ENCODE measurements at regions not wholly inside any gene's neighbourhood (a gene's known extent, or its start where the extent isn't known, plus 50 kb on each side); places are given as distances from the start of the nearest gene placed in this dataset.

DNA sequence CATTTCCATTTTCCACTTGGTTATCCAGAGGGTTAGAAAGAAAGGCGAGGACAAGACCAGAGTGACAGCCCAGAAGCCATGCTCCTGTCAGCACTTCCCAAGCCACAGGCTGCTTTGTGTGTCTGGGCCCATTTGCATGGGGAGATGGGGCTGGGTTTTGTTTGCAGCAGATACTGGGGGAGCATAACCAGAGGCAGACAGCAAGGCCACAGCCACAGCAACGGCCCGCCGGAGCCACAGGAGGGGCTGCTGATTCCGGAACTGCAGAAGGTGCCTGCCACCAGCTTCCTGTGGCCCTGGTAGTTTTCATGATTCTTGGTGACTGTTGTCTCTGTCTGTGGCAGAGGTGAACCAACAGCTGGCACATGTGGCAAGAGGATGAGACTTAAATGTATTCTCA, 106.6 kb downstream of the DLL1 start:
- DNase-seq (ENCODE audit: low read depth, low spot score) = no peak
- Histone ChIP-seq H3K9ac (replicated peaks; ENCODE audit: extremely low read depth, insufficient read depth, low read length) (no peak overlapping the region), H3K79me2 (ENCODE audit: control insufficient read depth, insufficient read depth, low read length) (no peaks in the 10 kb centered on the region), H3K27ac (ENCODE audit: insufficient read depth, low read depth, low read length) (no peak overlapping the region), H3K27me3 (ENCODE audit: control insufficient read depth in 2 of 2, insufficient read depth in 2 of 2, low read length in 2 of 2) (no peaks in the 10 kb centered on the region), H3K4me3 (replicated peaks in 1 of 3; ENCODE audit: insufficient read depth in 1 of 3, low read depth in 1 of 3, low read length in 3 of 3) (no peak overlapping the region), H3K9me1 (replicated peaks; ENCODE audit: control insufficient read depth, extremely low read depth, insufficient read depth, low read length) (no peaks in the 10 kb centered on the region), H2AFZ (ENCODE audit: low read depth, low read length) (no peak overlapping the region), H3K36me3 (ENCODE audit: control insufficient read depth in 2 of 2, extremely low read depth in 1 of 2, insufficient read depth in 2 of 2, low read length in 2 of 2) (no peaks in the 10 kb centered on the region), H3K9me3 (replicated peaks; ENCODE audit: control insufficient read depth, insufficient read depth, low read length) (no peaks in the 10 kb centered on the region), H3K4me2 (ENCODE audit: insufficient read depth, low read length) (no peak overlapping the region), H4K20me1 (replicated peaks; ENCODE audit: control insufficient read depth, extremely low read depth, insufficient read depth, low read length) (no peaks in the 10 kb centered on the region), H3K4me1 (ENCODE audit: control insufficient read depth, extremely low read depth, insufficient read depth, low read length) (peaks cover 5% of the 10 kb centered on the region)
- TF ChIP-seq FOS (IDR thresholded peaks at IDR 0.05; ENCODE audit: borderline replicate concordance, insufficient read depth, low read length) = no peak
- no peak for TF ChIP-seq POLR2AphosphoS5 (IDR thresholded peaks at IDR 0.05; ENCODE audit: insufficient read depth, low read depth, low read length)
- TF ChIP-seq, protein P1, sequence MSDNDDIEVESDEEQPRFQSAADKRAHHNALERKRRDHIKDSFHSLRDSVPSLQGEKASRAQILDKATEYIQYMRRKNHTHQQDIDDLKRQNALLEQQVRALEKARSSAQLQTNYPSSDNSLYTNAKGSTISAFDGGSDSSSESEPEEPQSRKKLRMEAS (IDR thresholded peaks at IDR 0.05; ENCODE audit: insufficient read depth, insufficient read length) = no peak
- TF ChIP-seq GATA2 (IDR thresholded peaks at IDR 0.05; ENCODE audit: insufficient read depth, insufficient read length, low read depth, low read length) = no peak
- TF ChIP-seq MYC (IDR thresholded peaks at IDR 0.05; ENCODE audit: low read depth, low read length) = no peak
- TF ChIP-seq EZH2 (IDR thresholded peaks at IDR 0.05; ENCODE audit: borderline replicate concordance, low read depth, low read length, severe bottlenecking) = no peak
- no peak for TF ChIP-seq JUN (IDR thresholded peaks at IDR 0.05; ENCODE audit: borderline replicate concordance, insufficient read depth, insufficient read length, low read depth)
- TF ChIP-seq POLR2A (IDR thresholded peaks at IDR 0.05; ENCODE audit: low read depth, low read length) = no peak
- TF ChIP-seq, protein P2, sequence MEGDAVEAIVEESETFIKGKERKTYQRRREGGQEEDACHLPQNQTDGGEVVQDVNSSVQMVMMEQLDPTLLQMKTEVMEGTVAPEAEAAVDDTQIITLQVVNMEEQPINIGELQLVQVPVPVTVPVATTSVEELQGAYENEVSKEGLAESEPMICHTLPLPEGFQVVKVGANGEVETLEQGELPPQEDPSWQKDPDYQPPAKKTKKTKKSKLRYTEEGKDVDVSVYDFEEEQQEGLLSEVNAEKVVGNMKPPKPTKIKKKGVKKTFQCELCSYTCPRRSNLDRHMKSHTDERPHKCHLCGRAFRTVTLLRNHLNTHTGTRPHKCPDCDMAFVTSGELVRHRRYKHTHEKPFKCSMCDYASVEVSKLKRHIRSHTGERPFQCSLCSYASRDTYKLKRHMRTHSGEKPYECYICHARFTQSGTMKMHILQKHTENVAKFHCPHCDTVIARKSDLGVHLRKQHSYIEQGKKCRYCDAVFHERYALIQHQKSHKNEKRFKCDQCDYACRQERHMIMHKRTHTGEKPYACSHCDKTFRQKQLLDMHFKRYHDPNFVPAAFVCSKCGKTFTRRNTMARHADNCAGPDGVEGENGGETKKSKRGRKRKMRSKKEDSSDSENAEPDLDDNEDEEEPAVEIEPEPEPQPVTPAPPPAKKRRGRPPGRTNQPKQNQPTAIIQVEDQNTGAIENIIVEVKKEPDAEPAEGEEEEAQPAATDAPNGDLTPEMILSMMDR (IDR thresholded peaks at IDR 0.05; ENCODE audit: extremely low read depth in 1 of 2, insufficient read depth in 1 of 2, low read depth in 1 of 2, low read length in 2 of 2) = no peak
- POLR2A ChIA-PET = no interaction called here
- FAIRE-seq = no peak
- CTCF ChIA-PET = no interaction called here
- intact Hi-C loops (cut with micrococcal nuclease) (no loop called here), dilution Hi-C loops (cut with MboI; ENCODE audit: extremely low pct_ligation_motif_present, low sequenced_read_pairs) (no loop called here)
- no TSS peak for BruUV-seq (replicated peaks)
